Activated CD4-positive, alpha-beta T cell treated with anti-CD3 and anti-CD28 coated beads, Interleukin-2, Interleukin-6, amounts not matched to agents 100 ng/mL and 50 ng/mL, durations not matched to agents 16 hours and 8 hours (primary cell): ENCODE measurements at regions not wholly inside any gene's neighbourhood (a gene's known extent, or its start where the extent isn't known, plus 50 kb on each side); places are given as distances from the start of the nearest gene placed in this dataset.

Experiments
- DNase-seq: peaks from one replicate; pipeline ENCODE4 v3.0.0-alpha.2; 2020

GRCh38 chr13:33723772-33724435, 94.0 kb upstream of the RFC3 start:
- peak; percentile 82 for DNase-seq

- DNase-seq, result no peak
Measured at GRCh38 chr13:33725340-33725739, 92.6 kb upstream of the RFC3 start.

DNA sequence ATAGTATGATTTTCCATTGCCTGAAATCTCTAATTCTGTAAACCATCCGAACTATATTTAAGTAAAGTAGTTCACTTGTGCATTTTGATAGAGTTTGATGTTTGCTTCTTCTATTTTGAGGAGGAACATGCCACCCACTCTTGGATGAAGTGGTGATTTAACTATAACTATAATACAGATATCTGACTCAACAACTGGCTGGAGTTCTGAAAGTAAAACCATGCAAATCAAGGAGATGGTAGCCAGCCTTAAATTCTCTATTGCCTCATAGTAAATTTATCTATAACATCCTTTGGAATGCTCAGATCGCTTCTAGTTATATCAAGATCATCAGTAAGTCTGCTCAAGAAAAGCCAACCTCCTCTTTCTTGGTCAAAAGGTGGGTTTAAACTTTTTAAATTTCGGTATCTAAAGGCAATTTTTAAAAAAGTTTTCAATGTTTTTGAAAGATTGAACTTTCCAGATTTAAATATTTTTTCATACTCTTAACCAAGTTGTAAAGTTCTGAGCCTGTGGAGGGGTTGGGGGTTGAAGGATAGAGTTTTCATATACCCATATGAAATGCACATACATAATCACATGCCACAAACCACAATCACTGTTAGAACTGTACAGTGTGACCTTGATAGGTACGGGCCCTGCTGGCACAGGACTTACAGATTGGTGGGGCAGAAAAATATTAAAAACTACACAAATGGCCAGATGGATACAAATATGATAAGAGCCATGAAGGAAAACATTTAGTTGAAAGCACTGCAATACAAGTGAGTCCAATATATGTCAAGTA, 90.5 kb upstream of the RFC3 start:
- DNase-seq, result no peak

- peak; percentile 26 for DNase-seq
Measured at GRCh38 chr13:33728271-33729037, 89.5 kb upstream of the RFC3 start.

GRCh38 chr13:33730147-33730546, 87.8 kb upstream of the RFC3 start:
- no peak for DNase-seq

- DNase-seq, result no peak
Measured at GRCh38 chr13:33730619-33731018, 87.3 kb upstream of the RFC3 start.

- no peak for DNase-seq
Measured at GRCh38 chr13:33735276-33735675, 82.7 kb upstream of the RFC3 start.

DNA sequence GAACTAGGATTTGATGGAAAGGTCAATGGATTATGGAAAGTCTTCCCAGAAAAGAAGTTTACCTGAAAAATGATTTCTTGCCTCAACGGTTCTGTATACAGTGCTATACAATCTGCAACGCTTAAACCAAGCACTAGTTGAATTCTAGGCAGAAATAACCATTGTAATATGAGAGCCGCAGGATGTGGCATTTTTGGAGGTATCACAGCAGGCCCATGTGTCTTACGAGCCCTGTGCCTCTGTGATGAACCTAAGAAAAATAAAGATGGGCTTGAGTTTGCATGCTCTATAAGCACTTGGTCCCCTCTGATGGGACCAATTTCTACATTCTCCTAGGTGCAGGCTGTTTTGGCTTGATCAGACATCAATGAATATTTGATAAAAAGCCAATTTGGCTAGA, 78.7 kb upstream of the RFC3 start:
- no peak for DNase-seq

DNA sequence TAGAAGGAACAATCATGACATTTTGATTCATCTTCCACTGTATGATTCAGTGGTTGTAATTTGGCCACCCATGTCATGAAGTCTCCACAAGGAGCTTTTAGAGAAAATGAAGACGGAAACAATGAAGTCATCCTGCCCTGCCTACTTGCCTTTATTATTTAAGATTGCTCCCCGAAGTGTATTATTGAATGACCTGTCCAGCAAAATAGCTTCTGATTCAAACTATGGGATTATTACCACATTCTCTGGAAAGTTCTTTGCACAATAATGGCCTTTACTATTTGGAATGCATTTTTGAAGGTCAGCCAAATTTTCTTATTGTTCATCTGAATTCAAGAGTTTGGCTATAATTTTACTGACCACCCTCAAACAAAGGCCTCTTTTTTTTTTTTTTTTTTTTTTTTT, 77.8 kb upstream of the RFC3 start:
- DNase-seq, result no peak

DNA sequence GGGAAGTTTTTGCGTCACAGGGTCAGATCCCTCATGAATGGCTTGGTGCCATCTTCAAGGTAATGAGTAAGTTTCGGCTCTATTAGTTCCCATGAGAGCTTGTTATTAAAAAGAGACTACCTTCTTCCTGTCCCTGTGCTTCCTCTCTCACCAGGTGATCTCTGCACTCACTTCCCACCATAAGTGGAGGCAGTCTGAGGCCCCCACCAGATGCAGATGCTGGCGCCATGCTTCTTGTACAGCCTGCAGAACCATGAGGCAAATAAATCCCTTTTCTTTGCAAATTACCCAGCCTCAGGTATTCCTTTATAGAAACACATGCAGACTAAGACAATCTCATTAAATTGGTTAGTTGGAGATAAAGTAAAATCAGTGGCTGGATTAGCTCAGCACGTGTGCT, 75.6 kb upstream of the RFC3 start:
- DNase-seq, result no peak

DNA sequence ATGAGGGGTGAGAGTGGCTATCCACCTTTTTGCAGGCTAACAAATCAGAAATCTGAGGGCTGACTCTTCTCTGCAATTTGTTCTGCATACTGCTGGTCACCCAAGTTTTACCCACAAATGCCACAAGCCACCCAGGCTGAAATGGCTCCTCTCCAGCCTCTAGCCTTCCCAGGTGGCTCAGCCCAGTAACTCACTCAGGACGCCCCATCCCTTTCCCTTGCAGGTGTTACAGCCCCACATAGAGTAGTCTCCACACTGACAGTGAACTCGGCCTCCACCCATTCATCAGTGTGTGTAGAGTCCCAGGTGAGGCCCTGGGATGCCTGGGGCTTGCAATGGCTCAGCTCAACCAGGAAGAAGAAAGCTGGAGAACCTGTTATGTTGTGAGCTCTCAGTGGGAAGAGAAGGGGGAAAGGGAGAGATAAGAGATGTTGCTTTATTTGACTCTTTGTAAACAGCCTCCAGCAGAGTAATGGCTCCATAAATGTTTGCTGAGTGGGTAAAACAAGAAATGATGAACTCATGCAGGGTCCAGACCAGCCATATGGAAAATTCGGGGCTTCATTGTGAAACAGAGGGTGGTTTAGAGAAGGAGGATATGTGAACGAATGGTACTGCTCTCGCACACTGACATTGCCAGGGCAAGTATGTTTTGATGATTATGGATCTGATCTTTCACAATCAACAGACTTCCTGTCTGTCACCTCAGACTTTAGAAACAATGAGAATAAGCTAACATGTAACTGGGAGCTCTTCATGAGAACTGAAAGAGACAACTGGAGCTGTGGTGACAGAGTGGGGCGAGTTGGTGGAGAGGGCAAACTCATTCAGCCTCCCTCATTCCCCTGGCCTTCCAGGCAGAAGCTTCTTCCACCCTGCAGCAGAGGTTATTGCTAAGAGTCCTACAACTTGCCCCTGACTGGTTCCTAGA, 74.2 kb upstream of the RFC3 start:
- peak; percentile 43 for DNase-seq

GRCh38 chr13:33744589-33745369, 73.2 kb upstream of the RFC3 start:
- no peak for DNase-seq

DNA sequence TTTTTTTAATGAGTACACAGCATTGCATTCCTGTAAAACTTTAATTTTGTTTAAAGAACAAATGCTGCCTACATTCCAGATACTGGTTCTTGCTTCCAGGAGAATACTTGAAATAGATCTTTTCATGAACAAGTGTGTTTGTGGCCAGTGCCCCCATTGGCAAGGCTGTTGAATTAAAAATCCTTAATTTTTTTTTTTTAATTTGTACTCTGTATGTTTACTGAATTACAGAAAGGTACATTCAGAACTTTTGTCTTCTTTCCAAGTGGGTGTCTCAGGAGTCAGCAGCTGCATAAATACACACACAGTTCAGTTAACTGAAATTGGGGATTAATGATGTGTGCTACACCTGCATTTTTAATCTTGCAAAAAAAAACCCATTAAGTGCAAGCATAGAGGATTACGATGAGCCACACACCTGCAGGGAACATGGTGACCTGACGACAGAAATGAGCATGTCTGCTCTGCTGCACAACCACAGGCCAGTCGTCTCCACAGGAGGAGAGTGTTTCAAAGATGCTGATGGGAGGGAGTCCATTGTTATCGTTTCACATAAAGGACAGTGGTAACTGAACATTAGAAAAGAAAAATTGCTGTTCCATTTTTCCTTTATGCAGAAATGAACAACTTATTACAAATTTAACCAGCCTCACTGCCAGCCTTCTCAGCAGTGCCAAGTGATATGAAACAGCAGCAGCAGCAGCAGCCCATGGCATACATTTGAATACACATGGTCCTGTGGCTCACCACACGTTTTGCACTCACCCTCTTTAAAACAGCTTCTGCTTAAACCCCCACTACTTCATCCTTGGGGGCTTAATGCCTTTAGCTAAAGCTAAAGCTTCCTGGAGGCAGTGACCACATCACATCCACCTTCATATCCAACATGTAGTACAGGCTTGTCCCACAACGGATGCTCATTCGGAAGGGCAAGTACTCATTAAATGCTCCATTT, 72.3 kb upstream of the RFC3 start:
- no peak for DNase-seq

DNA sequence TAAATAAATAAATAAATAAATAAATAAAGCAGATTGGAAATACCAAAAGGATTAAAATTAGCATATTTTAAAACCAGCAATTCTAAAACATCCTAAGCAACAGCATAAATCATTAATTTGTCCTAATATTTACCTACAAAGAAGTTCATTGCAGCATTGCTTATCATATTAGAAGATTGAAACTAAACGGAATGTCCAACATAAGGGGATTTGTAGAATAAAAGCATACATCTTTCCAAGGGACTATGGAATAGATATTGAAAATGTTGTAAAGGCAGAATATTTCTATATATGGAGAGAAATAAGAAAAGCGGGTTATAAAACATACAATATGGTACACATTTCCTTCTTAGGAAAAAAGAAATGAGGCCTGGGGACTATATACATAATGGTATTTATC, 71.1 kb upstream of the RFC3 start:
- no peak for DNase-seq

- no peak for DNase-seq
Measured at GRCh38 chr13:33751151-33751550, 66.8 kb upstream of the RFC3 start.

- no peak for DNase-seq
Measured at GRCh38 chr13:33752094-33752493, 65.9 kb upstream of the RFC3 start.

DNA sequence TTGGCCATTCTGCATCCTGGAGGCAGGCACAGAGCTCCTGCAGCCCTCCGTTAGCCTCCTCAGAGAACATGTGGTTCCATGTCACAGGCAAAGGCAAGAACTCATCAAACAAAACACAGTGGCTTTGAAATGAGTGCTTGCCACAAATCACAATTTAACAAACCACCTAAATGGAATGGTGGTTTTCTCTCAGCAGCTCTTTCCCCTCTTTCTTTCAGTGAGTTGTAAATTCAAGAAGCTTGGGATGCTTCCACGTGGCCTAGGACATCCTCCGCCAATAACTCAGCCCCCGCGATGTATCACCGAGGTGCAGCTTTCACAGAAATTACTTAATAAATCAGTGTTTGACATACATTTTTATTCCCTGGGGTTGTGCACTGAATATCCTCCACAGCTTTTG, 65.4 kb upstream of the RFC3 start:
- DNase-seq, result no peak

- DNase-seq, result no peak
Measured at GRCh38 chr13:33756929-33757328, 61.0 kb upstream of the RFC3 start.

DNA sequence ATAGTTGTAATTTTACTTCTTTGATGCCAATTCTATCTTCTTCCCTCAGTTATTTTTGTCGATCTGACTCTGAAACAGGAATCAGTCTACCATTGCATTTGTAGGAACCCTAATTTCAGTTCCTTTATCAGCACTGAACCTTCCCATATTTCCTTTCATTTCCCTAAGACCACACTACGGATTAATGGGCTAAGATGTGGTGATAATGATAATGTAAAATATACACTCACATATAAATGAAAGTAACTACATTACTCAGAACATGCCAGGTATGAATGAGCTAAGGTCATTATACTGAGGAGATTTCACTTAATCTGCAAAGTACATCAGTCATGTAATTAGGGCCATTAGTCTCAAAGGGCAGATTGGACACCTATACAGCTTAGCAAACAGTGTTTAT, 60.2 kb upstream of the RFC3 start:
- DNase-seq, result no peak

DNA sequence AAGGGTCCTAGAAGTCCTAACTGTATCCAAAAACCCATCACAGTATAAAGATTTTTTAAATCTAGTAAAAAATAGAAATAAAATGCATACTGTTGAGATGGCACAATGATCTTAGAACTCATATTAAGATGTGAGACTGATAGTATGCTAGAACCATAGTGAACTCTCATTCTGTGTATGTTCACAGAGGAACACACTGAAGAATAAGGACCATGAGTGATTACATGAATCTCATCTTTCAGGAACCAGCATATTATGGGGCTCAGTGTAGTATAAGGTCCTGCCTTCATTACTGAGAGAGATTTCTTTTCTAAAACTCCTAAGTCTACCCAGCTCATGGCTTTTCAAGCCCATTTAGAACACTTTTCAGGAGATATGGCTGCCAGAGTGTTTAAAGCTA, 59.8 kb upstream of the RFC3 start:
- DNase-seq, result no peak

DNA sequence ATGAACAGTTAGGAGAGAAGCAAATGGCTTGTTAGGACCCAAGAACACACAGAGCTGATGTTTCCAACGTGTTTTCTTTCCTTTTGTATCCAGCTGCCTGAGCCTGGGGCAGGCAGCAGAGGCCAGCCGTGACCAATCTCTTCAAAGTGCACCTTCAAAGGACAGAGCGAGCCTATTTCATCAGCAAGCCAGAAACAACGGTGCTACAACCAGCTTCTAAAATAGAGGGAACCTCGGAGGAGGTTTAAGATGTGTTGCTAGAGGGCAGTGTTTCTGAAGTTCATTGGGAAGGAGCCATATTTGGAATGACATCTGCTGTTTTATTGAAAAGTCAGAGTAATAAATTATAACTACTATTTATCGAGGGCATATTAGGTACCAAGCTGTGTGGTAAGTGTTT, 56.2 kb upstream of the RFC3 start:
- DNase-seq, result no peak
